H1 (cell line): ENCODE measurements at regions not wholly inside any gene's neighbourhood (a gene's known extent, or its start where the extent isn't known, plus 50 kb on each side); places are given as distances from the start of the nearest gene placed in this dataset.

ENCODE experiments used
- CTCF ChIA-PET: fragments of 300-600 bp; sonication (Branson Sonifier 250); formaldehyde crosslinking; loops from one replicate; lab custom pipeline; 2021; ENCODE audit not compliant: partially characterized antibody; lab: Charles Lee
- POLR2A ChIA-PET: fragments of 300-600 bp; sonication (Branson Sonifier 250); formaldehyde crosslinking; loops from one replicate; lab custom pipeline; 2021; ENCODE audit warnings: inconsistent platforms; ENCODE audit not compliant: partially characterized antibody; lab: Charles Lee
- DNase-seq, 2 experiments: peaks; one replicate each; pipeline versions ENCODE4 v3.0.0 to v3.0.0-alpha.2; 2010 to 2022; ENCODE audit warnings: low spot score in 2 of 2, low read depth in 1 of 2, mixed read lengths in 1 of 2
- FAIRE-seq: peaks from 2 replicates; lab custom pipeline; 2011; peaks lifted over from hg19 to GRCh38; lab: Jason Lieb, UNC
- H2AFZ ChIP-seq: 2 replicates; pipeline ENCODE4 v1.8.1; 2012; ENCODE audit warnings: low read length, inconsistent platforms
- H2AK5ac ChIP-seq: 2 replicates; pipeline ENCODE4 v1.6.1; 2013; ENCODE audit warnings: low read depth, low read length
- H2BK120ac ChIP-seq: replicated peaks from 2 replicates; pipeline ENCODE3; 2013; ENCODE audit warnings: low read depth, low read length, inconsistent platforms
- H2BK12ac ChIP-seq: 2 replicates; pipeline ENCODE4 v1.6.1; 2013; ENCODE audit warnings: low read depth, low read length
- H2BK15ac ChIP-seq: 2 replicates; pipeline ENCODE4 v1.6.1; 2013; ENCODE audit warnings: low read length
- H2BK20ac ChIP-seq: 2 replicates; pipeline ENCODE4 v1.6.1; 2013; ENCODE audit warnings: low read length
- H2BK5ac ChIP-seq: 2 replicates; pipeline ENCODE4 v1.6.1; 2013; ENCODE audit warnings: low read depth, low read length
- H3K14ac ChIP-seq: 2 replicates; pipeline ENCODE4 v1.6.1; 2013; ENCODE audit warnings: inconsistent platforms; ENCODE audit not compliant: insufficient read length
- H3K18ac ChIP-seq: 2 replicates; pipeline ENCODE4 v1.6.1; 2013; ENCODE audit warnings: low read length; ENCODE audit errors: extremely low read depth
- H3K23ac ChIP-seq: 2 replicates; pipeline ENCODE4 v1.6.1; 2013; ENCODE audit warnings: inconsistent platforms; ENCODE audit not compliant: insufficient read length
- H3K23me2 ChIP-seq: 2 replicates; pipeline ENCODE4 v1.6.1; 2013; ENCODE audit warnings: low read depth, low read length
- H3K27ac ChIP-seq: 2 replicates; pipeline ENCODE4 v1.6.1; 2011; ENCODE audit warnings: low read depth, low read length, inconsistent platforms
- H3K27me3 ChIP-seq, 4 experiments: replicated peaks in 1 of 4; 1 replicate in 1 of 4; 2 replicates in 3 of 4; pipeline versions ENCODE4 v1.6.1 to v1.8.1; 2011 to 2013; ENCODE audit warnings: low read length in 3 of 4, mild to moderate bottlenecking in 3 of 4, inconsistent platforms in 2 of 4, mixed read lengths in 2 of 4, moderate library complexity in 1 of 4; ENCODE audit not compliant: control insufficient read depth in 3 of 4, insufficient read depth in 3 of 4; ENCODE audit errors: extremely low read depth in 1 of 4
- H3K36me3 ChIP-seq, 4 experiments: 2 replicates each; pipeline versions ENCODE4 v1.6.1 to v1.8.1; 2011 to 2013; ENCODE audit warnings: mild to moderate bottlenecking in 4 of 4, low read length in 3 of 4, moderate library complexity in 2 of 4, control low read depth in 1 of 4, inconsistent platforms in 1 of 4; ENCODE audit not compliant: insufficient read depth in 4 of 4, control insufficient read depth in 2 of 4
- H3K4ac ChIP-seq: replicated peaks from 2 replicates; pipeline ENCODE3; 2013; ENCODE audit warnings: low read length, low read depth, mixed read lengths, inconsistent platforms; ENCODE audit not compliant: insufficient read length
- H3K4me1 ChIP-seq, 4 experiments: replicated peaks in 1 of 4; 1 replicate in 1 of 4; 2 replicates in 3 of 4; pipeline versions ENCODE4 v1.6.1 to v1.8.1; 2011 to 2013; ENCODE audit warnings: low read length in 3 of 4, inconsistent platforms in 2 of 4, mixed read lengths in 1 of 4; ENCODE audit not compliant: insufficient read depth in 4 of 4, control insufficient read depth in 3 of 4
- H3K4me2 ChIP-seq, 2 experiments: 2 replicates each; pipeline versions ENCODE4 v1.6.1 to v1.8.1; 2011 to 2013; ENCODE audit warnings: low read depth in 2 of 2, low read length in 2 of 2, control low read depth in 1 of 2, inconsistent platforms in 1 of 2, mild to moderate bottlenecking in 1 of 2; ENCODE audit not compliant: insufficient read depth in 1 of 2
- H3K4me3 ChIP-seq, 4 experiments: fragments of 200-600, 300-600 bp in 1 of 4; sonication (generic), shearing (Covaris generic), sonication (Bioruptor Twin) in 1 of 4; 2 replicates each; pipeline versions ENCODE4 v1.5.1 to v1.8.1; 2011 to 2016; ENCODE audit warnings: low read length in 4 of 4, low read depth in 3 of 4, control low read depth in 2 of 4, inconsistent platforms in 2 of 4, mild to moderate bottlenecking in 2 of 4, mixed read lengths in 1 of 4, moderate library complexity in 1 of 4; ENCODE audit not compliant: insufficient read depth in 2 of 4; ENCODE audit errors: extremely low read depth in 1 of 4
- H3K56ac ChIP-seq: replicated peaks from 2 replicates; pipeline ENCODE3; 2013; ENCODE audit warnings: low read depth, mild to moderate bottlenecking, mixed read lengths, low read length, inconsistent platforms; ENCODE audit not compliant: insufficient read length
- H3K79me1 ChIP-seq: 2 replicates; pipeline ENCODE4 v1.6.1; 2013; ENCODE audit warnings: low read depth, low read length, control low read depth
- H3K79me2 ChIP-seq, 2 experiments: 2 replicates each; pipeline versions ENCODE4 v1.6.1 to v1.8.1; 2012 to 2013; ENCODE audit warnings: low read length in 2 of 2, mild to moderate bottlenecking in 2 of 2, inconsistent platforms in 1 of 2; ENCODE audit not compliant: insufficient read depth in 2 of 2, control insufficient read depth in 1 of 2
- H3K9ac ChIP-seq, 4 experiments: replicated peaks in 1 of 4; 1 replicate in 1 of 4; 2 replicates in 3 of 4; pipeline versions ENCODE4 v1.6.1 to v1.8.1; 2011 to 2013; ENCODE audit warnings: low read depth in 3 of 4, low read length in 3 of 4, control low read depth in 2 of 4, mild to moderate bottlenecking in 2 of 4, moderate library complexity in 2 of 4, inconsistent platforms in 1 of 4; ENCODE audit errors: extremely low read depth in 1 of 4
- H3K9me3 ChIP-seq, 2 experiments: 2 replicates each; pipeline versions ENCODE4 v1.6.1 to v1.8.1; 2012 to 2013; ENCODE audit warnings: mild to moderate bottlenecking in 2 of 2, moderate library complexity in 2 of 2, control low read depth in 1 of 2, inconsistent platforms in 1 of 2, low read depth in 1 of 2, low read length in 1 of 2, mixed read lengths in 1 of 2; ENCODE audit not compliant: insufficient read depth in 2 of 2
- H4K20me1 ChIP-seq, 2 experiments: replicated peaks in 1 of 2; 2 replicates each; pipeline versions ENCODE3 to v1.8.1; 2011 to 2013; ENCODE audit warnings: inconsistent platforms in 2 of 2, low read length in 2 of 2, mild to moderate bottlenecking in 1 of 2; ENCODE audit not compliant: insufficient read depth in 2 of 2, control insufficient read depth in 1 of 2
- H4K5ac ChIP-seq: 2 replicates; pipeline ENCODE4 v1.6.1; 2013; ENCODE audit warnings: low read length, low read depth, mixed read lengths, inconsistent platforms; ENCODE audit not compliant: insufficient read length
- H4K8ac ChIP-seq: 2 replicates; pipeline ENCODE4 v1.8.0; 2013; ENCODE audit warnings: mild to moderate bottlenecking, moderate library complexity, low read length, inconsistent platforms; ENCODE audit not compliant: insufficient read depth; ENCODE audit errors: extremely low read depth
- H4K91ac ChIP-seq: replicated peaks from 2 replicates; pipeline ENCODE3; 2013; ENCODE audit warnings: low read length, mixed read lengths, inconsistent platforms; ENCODE audit not compliant: insufficient read length
- CHD1 ChIP-seq: IDR thresholded peaks from 2 replicates; pipeline ENCODE4 v1.6.1; 2012; ENCODE audit warnings: low read depth, low read length, improper control_type of control experiment
- KDM1A ChIP-seq: fragments of 200-600, 300-600 bp; sonication (generic); IDR thresholded peaks from 2 replicates; pipeline ENCODE4 v1.7.1; 2016; ENCODE audit warnings: mild to moderate bottlenecking, low read length, borderline replicate concordance
- POLR2A ChIP-seq, 2 experiments: IDR thresholded peaks; 1 replicate in 1 of 2; 2 replicates in 1 of 2; pipeline ENCODE4 v1.6.1; 2011; ENCODE audit warnings: low read depth in 2 of 2, low read length in 2 of 2, mild to moderate bottlenecking in 2 of 2; ENCODE audit errors: control extremely low read depth in 1 of 2
- RXRA ChIP-seq: IDR thresholded peaks from 2 replicates; pipeline ENCODE4 v1.6.1; 2011; ENCODE audit warnings: low read depth, mild to moderate bottlenecking, low read length, moderate library complexity; ENCODE audit not compliant: insufficient read depth
- SP1 ChIP-seq: IDR thresholded peaks from 2 replicates; pipeline ENCODE4 v1.6.1; 2011; ENCODE audit warnings: low read depth, low read length
- WGBS, 2 experiments: shearing (Covaris generic) in 1 of 2; methylation state at CpG; one replicate each; pipeline versions ENCODE4 v1.1.6 to v1.1.7; 2013 to 2015; ENCODE audit warnings: low lambda C conversion rate in 2 of 2, mixed read lengths in 2 of 2, inconsistent platforms in 1 of 2, low coverage in 1 of 2, missing lambda C conversion rate in 1 of 2; ENCODE audit not compliant: insufficient replicate concordance in 2 of 2, insufficient coverage in 1 of 2, insufficient read length in 1 of 2; ENCODE audit errors: extremely low coverage in 1 of 2, missing lambda C conversion rate in 1 of 2; 5-methylcytosine and 5-hydroxymethylcytosine counted together

- Histone ChIP-seq H3K79me2 (no peaks in the 10 kb centered on the region), H4K91ac (no peak overlapping the region), H3K14ac (no peak overlapping the region), H2BK15ac (no peak overlapping the region), H3K4me1 (peaks cover 0 to 2% (median under 1%) of the 10 kb centered on the region in 4 experiments; a peak in 1 of 7 replicates), H3K27ac (no peak overlapping the region), H3K36me3 (no peaks in the 10 kb centered on the region), H4K20me1 (no peaks in the 10 kb centered on the region), H3K4ac (no peak overlapping the region), H3K4me3 (no peak overlapping the region), H3K23me2 (no peaks in the 10 kb centered on the region), H2AFZ (no peak overlapping the region), H4K8ac (no peak overlapping the region), H3K4me2 (no peak overlapping the region), H2BK12ac (no peak overlapping the region), H3K18ac (no peak overlapping the region), H2AK5ac (no peak overlapping the region), H2BK5ac (no peak overlapping the region), H3K9me3 (no peaks in the 10 kb centered on the region), H3K56ac (no peak overlapping the region), H3K27me3 (no peaks in the 10 kb centered on the region), H2BK120ac (no peak overlapping the region), H3K9ac (no peak overlapping the region), H4K5ac (no peak overlapping the region), H3K79me1 (no peaks in the 10 kb centered on the region), H2BK20ac (no peak overlapping the region), H3K23ac (no peak overlapping the region)
- POLR2A ChIA-PET: no interaction called here
- CTCF ChIA-PET: no interaction called here
- WGBS, 2 experiments: 98% methylated on average over 3 of the region's 3 CpGs; no CpG with 5 or more reads in 1 of the 2 experiments
- DNase-seq: no peak
- no peak for FAIRE-seq
- TF ChIP-seq KDM1A (no peak), SP1 (no peak), POLR2A (IDR thresholded peaks at IDR 0.05; ENCODE audit: control extremely low read depth in 1 of 2, low read depth in 2 of 2, low read length in 2 of 2) (no peak), RXRA (no peak), CHD1 (no peak)
These were observed 178.7 kb upstream of the TRAM1L1 start for GRCh38 chr4:117264072-117264471.
